OCI-LY1 (cell line): ENCODE measurements at regions not wholly inside any gene's neighbourhood (a gene's known extent, or its start where the extent isn't known, plus 50 kb on each side); places are given as distances from the start of the nearest gene placed in this dataset.

ENCODE experiments used
- EZH2 ChIP-seq: fragments of 200-600 bp; sonication (generic), shearing (Covaris generic); IDR thresholded peaks from 2 replicates; pipeline ENCODE4 v1.8.0; 2017; ENCODE audit warnings: borderline replicate concordance, mixed run types, mild to moderate bottlenecking, antibody characterized with exemption, low read length, moderate library complexity, mixed read lengths
- TF ChIP-seq, protein P1 (sequence below): fragments of 200-600 bp; sonication (generic), shearing (Covaris generic); IDR thresholded peaks from 2 replicates; pipeline ENCODE4 v1.5.1; 2017; ENCODE audit warnings: mild to moderate bottlenecking, antibody characterized with exemption, low read length, moderate library complexity, mixed read lengths

DNA sequence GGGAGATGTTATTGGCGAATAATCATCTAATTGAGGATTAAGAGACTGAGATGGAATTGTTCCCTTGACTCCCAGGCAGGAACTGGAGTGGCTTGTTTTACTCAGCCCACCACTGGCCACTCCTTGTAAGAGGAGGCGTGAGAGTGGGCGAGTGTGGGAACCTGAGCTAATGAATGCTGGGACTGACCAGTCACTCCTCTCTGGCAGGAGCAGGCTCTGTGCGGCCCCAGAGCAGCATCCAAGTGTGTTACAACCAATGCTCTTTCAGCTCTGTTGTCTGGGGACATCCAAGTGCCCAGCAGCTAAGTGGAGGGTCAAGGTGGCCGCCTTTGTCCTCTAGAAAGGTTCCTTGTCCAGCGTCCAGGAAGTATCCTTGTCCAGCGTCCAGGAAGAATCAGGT lies 739.9 kb downstream of the CDH8 start:
- TF ChIP-seq, protein P1, sequence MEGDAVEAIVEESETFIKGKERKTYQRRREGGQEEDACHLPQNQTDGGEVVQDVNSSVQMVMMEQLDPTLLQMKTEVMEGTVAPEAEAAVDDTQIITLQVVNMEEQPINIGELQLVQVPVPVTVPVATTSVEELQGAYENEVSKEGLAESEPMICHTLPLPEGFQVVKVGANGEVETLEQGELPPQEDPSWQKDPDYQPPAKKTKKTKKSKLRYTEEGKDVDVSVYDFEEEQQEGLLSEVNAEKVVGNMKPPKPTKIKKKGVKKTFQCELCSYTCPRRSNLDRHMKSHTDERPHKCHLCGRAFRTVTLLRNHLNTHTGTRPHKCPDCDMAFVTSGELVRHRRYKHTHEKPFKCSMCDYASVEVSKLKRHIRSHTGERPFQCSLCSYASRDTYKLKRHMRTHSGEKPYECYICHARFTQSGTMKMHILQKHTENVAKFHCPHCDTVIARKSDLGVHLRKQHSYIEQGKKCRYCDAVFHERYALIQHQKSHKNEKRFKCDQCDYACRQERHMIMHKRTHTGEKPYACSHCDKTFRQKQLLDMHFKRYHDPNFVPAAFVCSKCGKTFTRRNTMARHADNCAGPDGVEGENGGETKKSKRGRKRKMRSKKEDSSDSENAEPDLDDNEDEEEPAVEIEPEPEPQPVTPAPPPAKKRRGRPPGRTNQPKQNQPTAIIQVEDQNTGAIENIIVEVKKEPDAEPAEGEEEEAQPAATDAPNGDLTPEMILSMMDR = no peak
- TF ChIP-seq EZH2 = no peak
